ENCODE measurements at regions not wholly inside any gene's neighbourhood (a gene's known extent, or its start where the extent isn't known, plus 50 kb on each side); places are given as distances from the start of the nearest gene placed in this dataset.

DNA sequence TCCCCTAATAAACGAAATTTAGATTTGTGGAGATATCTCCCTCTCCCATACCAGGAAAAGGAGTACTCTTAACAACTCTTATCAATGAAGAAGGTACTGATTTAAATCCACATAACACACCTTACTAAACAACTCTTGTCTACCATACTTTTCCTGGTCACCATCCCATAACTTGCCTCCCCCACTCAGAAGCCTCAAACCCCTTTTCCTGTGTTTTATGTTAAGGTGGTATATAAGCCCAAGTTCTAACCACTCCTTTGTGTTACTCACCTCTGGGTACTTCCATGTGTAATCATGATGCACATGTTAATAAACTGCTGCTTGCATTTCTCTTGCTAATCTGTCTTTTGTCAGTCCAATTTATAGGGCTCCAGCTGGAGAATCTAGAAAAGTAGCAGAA is 330.7 kb downstream of the CD83 start:
- Histone ChIP-seq H3K4me1 (no peaks in the 10 kb centered on the region), H3K27ac (no peak overlapping the region), H3K9me3 (no peaks in the 10 kb centered on the region), H3K36me3 (replicated peaks in 1 of 2; ENCODE audit: insufficient read depth in 1 of 2, low read depth in 2 of 2) (no peaks in the 10 kb centered on the region), H3K4me3 (no peak overlapping the region), H3K27me3 (no peaks in the 10 kb centered on the region)
- TF ChIP-seq CTCF (IDR thresholded peaks at IDR 0.05) (no peak), POLR2A (IDR thresholded peaks at IDR 0.05) (no peak)
- 11 to 39% methylated on average over 1 of the region's 1 CpG for WGBS, 2 donors
- intact Hi-C loops (cut with DNase I): no loop called here
- DNase-seq (no peak), ATAC-seq (no peak)

GRCh38 chr6:14450133-14450504 is 332.5 kb downstream of the CD83 start:
- intact Hi-C loops (cut with DNase I): no loop called here
- Histone ChIP-seq H3K9me3 (no peaks in the 10 kb centered on the region), H3K27me3 (no peaks in the 10 kb centered on the region), H3K4me3 (no peak overlapping the region), H3K4me1 (no peaks in the 10 kb centered on the region), H3K27ac (no peak overlapping the region), H3K36me3 (replicated peaks in 1 of 2; ENCODE audit: insufficient read depth in 1 of 2, low read depth in 2 of 2) (no peaks in the 10 kb centered on the region)
- no peak for ATAC-seq
- 60 to 68% methylated on average over 12 of the region's 12 CpGs for WGBS, 2 donors
- DNase-seq: no peak
- TF ChIP-seq CTCF (IDR thresholded peaks at IDR 0.05) (no peak), POLR2A (IDR thresholded peaks at IDR 0.05) (no peak)

GRCh38 chr6:14450578-14450977 is 333.0 kb downstream of the CD83 start:
- TF ChIP-seq POLR2A (IDR thresholded peaks at IDR 0.05): no peak
- TF ChIP-seq CTCF (IDR thresholded peaks at IDR 0.05): no peak
- 71% methylated on average over 6 of the region's 6 CpGs for WGBS, 2 donors
- H3K4me1 ChIP-seq: no peaks in the 10 kb centered on the region
- intact Hi-C loops (cut with DNase I): no loop called here
- no peak for DNase-seq
- H3K27me3 ChIP-seq: no peaks in the 10 kb centered on the region
- no peak overlapping the region for H3K27ac ChIP-seq
- no peaks in the 10 kb centered on the region for H3K9me3 ChIP-seq
- no peak for ATAC-seq
- H3K36me3 ChIP-seq (replicated peaks in 1 of 2; ENCODE audit: insufficient read depth in 1 of 2, low read depth in 2 of 2): no peaks in the 10 kb centered on the region
- no peak overlapping the region for H3K4me3 ChIP-seq

DNA sequence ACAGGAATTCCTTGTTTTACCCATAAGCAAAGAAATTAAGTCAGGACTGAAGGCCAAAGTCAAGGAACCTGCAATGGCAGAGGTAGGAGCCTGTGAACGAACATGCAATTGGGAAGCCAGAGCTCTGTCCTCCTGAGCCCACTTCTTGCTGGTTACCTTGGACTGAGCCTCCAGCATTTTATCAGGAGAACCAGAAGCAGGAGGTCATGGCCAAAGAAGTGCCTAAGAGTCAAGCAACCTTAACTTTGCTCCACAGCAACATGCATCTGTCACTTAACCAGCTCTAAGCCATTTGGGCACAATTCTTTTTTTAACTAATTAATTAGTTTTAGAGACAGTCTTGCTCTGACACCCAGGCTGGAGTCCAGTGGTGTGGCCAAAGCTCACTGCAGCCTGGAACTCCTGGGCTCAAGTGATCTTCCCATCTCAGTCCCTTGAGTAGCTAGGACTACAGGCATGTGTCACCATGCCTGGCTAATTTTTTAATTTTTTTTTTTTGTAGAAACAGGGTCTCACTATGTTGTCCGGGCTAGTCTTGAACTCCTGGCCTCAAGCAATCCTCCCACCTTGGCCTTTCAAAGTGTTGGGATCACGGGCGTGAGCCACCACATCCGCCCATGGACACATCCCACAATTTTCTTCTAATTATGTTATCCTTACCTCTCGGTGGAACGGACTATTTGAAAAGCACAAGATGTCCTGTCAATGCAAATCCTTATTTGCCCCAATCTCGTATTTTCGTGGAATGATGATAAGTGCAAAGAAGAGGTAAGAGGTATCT is 334.2 kb downstream of the CD83 start:
- H3K27me3 ChIP-seq: no peaks in the 10 kb centered on the region
- WGBS, 2 donors: 84 to 88% methylated on average over 9 of the region's 9 CpGs
- no peak overlapping the region for H3K27ac ChIP-seq
- H3K4me3 ChIP-seq: no peak overlapping the region
- no peak for TF ChIP-seq POLR2A (IDR thresholded peaks at IDR 0.05)
- TF ChIP-seq CTCF (IDR thresholded peaks at IDR 0.05): no peak
- ATAC-seq (no peak), DNase-seq (no peak)
- no peaks in the 10 kb centered on the region for H3K9me3 ChIP-seq
- no peaks in the 10 kb centered on the region for H3K36me3 ChIP-seq (replicated peaks in 1 of 2; ENCODE audit: insufficient read depth in 1 of 2, low read depth in 2 of 2)
- intact Hi-C loops (cut with DNase I): no loop called here
- H3K4me1 ChIP-seq: no peaks in the 10 kb centered on the region

All from body of pancreas (tissue), 4 donors.